Osteoblast (primary cell): ENCODE measurements at regions not wholly inside any gene's neighbourhood (a gene's known extent, or its start where the extent isn't known, plus 50 kb on each side); places are given as distances from the start of the nearest gene placed in this dataset.

Experiments used
- DNase-seq: peaks from one replicate; pipeline ENCODE4 v3.0.0; 2011; ENCODE audit warnings: low spot score, mixed read lengths; ENCODE audit not compliant: insufficient read length; ENCODE audit errors: missing footprints
- H2AFZ ChIP-seq: 2 replicates; pipeline ENCODE4 v1.6.0; 2011; ENCODE audit warnings: mild to moderate bottlenecking, low read length
- H3K27ac ChIP-seq: 2 replicates; pipeline ENCODE4 v1.5.1; 2011; ENCODE audit warnings: mild to moderate bottlenecking, low read depth, low read length, moderate library complexity
- H3K27me3 ChIP-seq: 2 replicates; pipeline ENCODE4 v1.6.0; 2012; ENCODE audit warnings: mild to moderate bottlenecking, control low read depth, inconsistent platforms, low read length, moderate library complexity; ENCODE audit not compliant: insufficient read depth
- H3K36me3 ChIP-seq: 2 replicates; pipeline ENCODE4 v1.5.1; 2011; ENCODE audit warnings: mild to moderate bottlenecking, low read length, control low read depth, moderate library complexity; ENCODE audit not compliant: insufficient read depth
- H3K4me1 ChIP-seq: 2 replicates; pipeline ENCODE4 v1.5.1; 2011; ENCODE audit warnings: mild to moderate bottlenecking, low read length, control low read depth, moderate library complexity; ENCODE audit not compliant: insufficient read depth
- H3K4me2 ChIP-seq: 2 replicates; pipeline ENCODE4 v1.6.0; 2011; ENCODE audit warnings: mild to moderate bottlenecking, low read length; ENCODE audit not compliant: insufficient read depth
- H3K4me3 ChIP-seq: fragments of 200-600 bp; sonication (generic); 3 replicates; pipeline ENCODE4 v1.5.1; 2012; ENCODE audit warnings: mild to moderate bottlenecking, low read length, inconsistent platforms; ENCODE audit not compliant: insufficient read depth
- H3K79me2 ChIP-seq: 2 replicates; pipeline ENCODE4 v1.6.0; 2012; ENCODE audit warnings: mild to moderate bottlenecking, low read length, control low read depth, inconsistent platforms; ENCODE audit not compliant: insufficient read depth
- H3K9me3 ChIP-seq: 2 replicates; pipeline ENCODE4 v1.5.1; 2011; ENCODE audit warnings: low read depth, low read length, control low read depth
- H4K20me1 ChIP-seq: 2 replicates; pipeline ENCODE4 v1.6.0; 2012; ENCODE audit warnings: mild to moderate bottlenecking, low read length, control low read depth; ENCODE audit not compliant: insufficient read depth
- TF ChIP-seq, protein P1 (sequence below): IDR thresholded peaks from 2 replicates; pipeline ENCODE4 v1.5.1; 2011; ENCODE audit warnings: mild to moderate bottlenecking, low read depth, low read length, moderate library complexity; ENCODE audit errors: extremely low read depth

DNA sequence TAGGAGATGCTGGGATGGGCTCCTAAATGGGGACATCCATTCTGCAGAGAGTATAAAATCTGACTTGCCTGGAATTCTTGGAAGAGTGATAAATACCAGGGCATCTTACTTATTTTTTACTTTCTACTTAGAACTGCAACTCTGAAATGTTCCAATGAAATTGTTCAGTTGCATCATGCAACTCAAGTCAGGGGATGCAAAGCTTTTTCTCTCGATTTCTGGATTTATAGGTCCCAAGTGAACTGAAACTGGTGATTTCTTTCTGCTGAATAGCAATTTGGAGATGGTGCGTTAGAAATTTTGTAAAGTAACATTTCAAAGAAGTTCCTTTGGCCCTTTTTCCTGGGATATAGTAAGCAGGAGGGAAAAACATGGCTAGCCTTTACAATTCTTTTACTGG lies 238.4 kb upstream of the CD180 start:
- H3K4me2 ChIP-seq = no peak overlapping the region
- no peaks in the 10 kb centered on the region for H3K9me3 ChIP-seq
- TF ChIP-seq, protein P1, sequence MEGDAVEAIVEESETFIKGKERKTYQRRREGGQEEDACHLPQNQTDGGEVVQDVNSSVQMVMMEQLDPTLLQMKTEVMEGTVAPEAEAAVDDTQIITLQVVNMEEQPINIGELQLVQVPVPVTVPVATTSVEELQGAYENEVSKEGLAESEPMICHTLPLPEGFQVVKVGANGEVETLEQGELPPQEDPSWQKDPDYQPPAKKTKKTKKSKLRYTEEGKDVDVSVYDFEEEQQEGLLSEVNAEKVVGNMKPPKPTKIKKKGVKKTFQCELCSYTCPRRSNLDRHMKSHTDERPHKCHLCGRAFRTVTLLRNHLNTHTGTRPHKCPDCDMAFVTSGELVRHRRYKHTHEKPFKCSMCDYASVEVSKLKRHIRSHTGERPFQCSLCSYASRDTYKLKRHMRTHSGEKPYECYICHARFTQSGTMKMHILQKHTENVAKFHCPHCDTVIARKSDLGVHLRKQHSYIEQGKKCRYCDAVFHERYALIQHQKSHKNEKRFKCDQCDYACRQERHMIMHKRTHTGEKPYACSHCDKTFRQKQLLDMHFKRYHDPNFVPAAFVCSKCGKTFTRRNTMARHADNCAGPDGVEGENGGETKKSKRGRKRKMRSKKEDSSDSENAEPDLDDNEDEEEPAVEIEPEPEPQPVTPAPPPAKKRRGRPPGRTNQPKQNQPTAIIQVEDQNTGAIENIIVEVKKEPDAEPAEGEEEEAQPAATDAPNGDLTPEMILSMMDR = no peak
- H4K20me1 ChIP-seq = no peaks in the 10 kb centered on the region
- no peaks in the 10 kb centered on the region for H3K36me3 ChIP-seq
- no peaks in the 10 kb centered on the region for H3K79me2 ChIP-seq
- H3K4me3 ChIP-seq = no peak overlapping the region
- H3K4me1 ChIP-seq = no peaks in the 10 kb centered on the region
- no peaks in the 10 kb centered on the region for H3K27me3 ChIP-seq
- DNase-seq = no peak
- H2AFZ ChIP-seq = no peak overlapping the region
- no peak overlapping the region for H3K27ac ChIP-seq

DNA sequence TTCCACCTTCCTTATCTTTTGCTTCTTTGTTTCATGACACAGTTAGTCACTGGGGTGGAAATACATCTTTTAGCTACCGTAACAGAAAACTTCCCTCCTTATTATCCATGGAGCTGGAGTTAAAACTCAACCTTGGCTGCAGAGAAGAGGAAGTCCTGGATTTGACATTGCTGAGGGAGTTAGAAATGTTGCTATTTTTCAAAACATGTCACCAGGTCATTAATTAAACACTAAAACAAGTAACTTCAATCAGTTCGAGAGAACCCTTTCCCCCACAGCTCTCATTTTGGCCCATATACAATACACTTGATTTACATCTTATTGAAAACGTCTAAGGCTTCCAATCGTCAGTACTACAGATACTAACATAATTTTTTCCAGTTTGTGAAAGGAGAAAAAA lies 237.9 kb upstream of the CD180 start:
- Histone ChIP-seq H4K20me1 (no peaks in the 10 kb centered on the region), H3K4me3 (no peak overlapping the region), H3K4me2 (no peak overlapping the region), H3K79me2 (no peaks in the 10 kb centered on the region), H3K27ac (no peak overlapping the region), H3K36me3 (no peaks in the 10 kb centered on the region), H3K4me1 (no peaks in the 10 kb centered on the region), H3K9me3 (no peaks in the 10 kb centered on the region), H2AFZ (no peak overlapping the region), H3K27me3 (no peaks in the 10 kb centered on the region)
- TF ChIP-seq, protein P1 = no peak
- no peak for DNase-seq

DNA sequence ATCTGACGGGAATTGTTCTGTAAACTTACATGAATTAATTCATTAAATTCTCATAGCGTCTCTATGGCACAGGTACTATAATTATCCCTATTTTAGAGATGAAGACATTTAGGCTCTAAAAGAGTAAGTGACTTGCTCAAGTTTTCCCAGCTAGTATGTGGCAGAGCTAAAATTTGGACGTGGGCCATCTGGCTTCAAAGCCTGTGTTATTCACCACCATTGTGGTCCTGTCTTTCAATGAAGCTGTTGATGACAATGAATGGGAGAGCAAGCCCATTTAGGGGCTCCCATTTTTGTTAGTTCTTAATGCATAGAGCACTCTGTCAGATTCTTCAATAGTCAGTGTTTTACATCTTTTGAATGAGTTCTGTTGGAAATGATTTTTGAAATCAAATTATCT lies 236.0 kb upstream of the CD180 start:
- Histone ChIP-seq H4K20me1 (no peaks in the 10 kb centered on the region), H3K9me3 (no peaks in the 10 kb centered on the region), H3K4me1 (no peaks in the 10 kb centered on the region), H3K27me3 (no peaks in the 10 kb centered on the region), H3K79me2 (no peaks in the 10 kb centered on the region), H3K27ac (no peak overlapping the region), H3K4me3 (no peak overlapping the region), H3K4me2 (no peak overlapping the region), H3K36me3 (no peaks in the 10 kb centered on the region), H2AFZ (no peak overlapping the region)
- TF ChIP-seq, protein P1 = no peak
- DNase-seq = no peak

DNA sequence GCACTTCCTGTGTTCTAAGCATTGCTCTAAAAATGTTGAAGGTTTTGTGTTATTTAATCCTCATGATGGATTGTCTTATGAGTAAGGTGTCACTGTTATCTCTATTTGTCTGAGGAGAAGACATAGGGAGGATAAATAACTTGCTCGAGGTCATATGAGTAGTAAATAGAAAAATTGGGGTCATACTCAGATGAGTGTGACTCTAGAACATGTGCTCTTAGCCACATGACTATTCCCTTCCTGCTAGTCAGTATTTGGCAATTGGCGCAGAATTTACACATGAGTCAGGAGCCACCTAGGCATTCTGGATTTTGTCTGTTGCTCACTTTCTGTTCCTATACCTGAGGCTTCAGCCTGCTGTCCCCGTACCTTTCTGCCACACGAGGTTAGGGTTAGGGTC lies 234.6 kb upstream of the CD180 start:
- DNase-seq = no peak
- no peak overlapping the region for H3K27ac ChIP-seq
- H3K36me3 ChIP-seq = no peaks in the 10 kb centered on the region
- H3K4me3 ChIP-seq = no peak overlapping the region
- no peaks in the 10 kb centered on the region for H3K9me3 ChIP-seq
- H3K79me2 ChIP-seq = no peaks in the 10 kb centered on the region
- peaks cover 5% of the 10 kb centered on the region for H3K4me1 ChIP-seq
- H2AFZ ChIP-seq = no peak overlapping the region
- no peaks in the 10 kb centered on the region for H3K27me3 ChIP-seq
- no peak overlapping the region for H3K4me2 ChIP-seq
- H4K20me1 ChIP-seq = no peaks in the 10 kb centered on the region
- TF ChIP-seq, protein P1 = no peak
